IPS-NIHi11 (cell line): ENCODE measurements at regions not wholly inside any gene's neighbourhood (a gene's known extent, or its start where the extent isn't known, plus 50 kb on each side); places are given as distances from the start of the nearest gene placed in this dataset.
A peak's percentile ranks its signal among the peaks of the same experiment; 100 is the strongest.
"Not testable (repeated sequence)": the region's sequence is repeated elsewhere in the genome, so short reads cannot be mapped to it uniquely, and the experiment has no call there.

ENCODE experiments used
- DNase-seq: peaks from one replicate; pipeline ENCODE4 v3.0.0; 2012; ENCODE audit warnings: mixed read lengths, low spot score

GRCh38 chr12:89155826-89156225 is 196.5 kb downstream of the DUSP6 start:
- DNase-seq = no peak

DNA sequence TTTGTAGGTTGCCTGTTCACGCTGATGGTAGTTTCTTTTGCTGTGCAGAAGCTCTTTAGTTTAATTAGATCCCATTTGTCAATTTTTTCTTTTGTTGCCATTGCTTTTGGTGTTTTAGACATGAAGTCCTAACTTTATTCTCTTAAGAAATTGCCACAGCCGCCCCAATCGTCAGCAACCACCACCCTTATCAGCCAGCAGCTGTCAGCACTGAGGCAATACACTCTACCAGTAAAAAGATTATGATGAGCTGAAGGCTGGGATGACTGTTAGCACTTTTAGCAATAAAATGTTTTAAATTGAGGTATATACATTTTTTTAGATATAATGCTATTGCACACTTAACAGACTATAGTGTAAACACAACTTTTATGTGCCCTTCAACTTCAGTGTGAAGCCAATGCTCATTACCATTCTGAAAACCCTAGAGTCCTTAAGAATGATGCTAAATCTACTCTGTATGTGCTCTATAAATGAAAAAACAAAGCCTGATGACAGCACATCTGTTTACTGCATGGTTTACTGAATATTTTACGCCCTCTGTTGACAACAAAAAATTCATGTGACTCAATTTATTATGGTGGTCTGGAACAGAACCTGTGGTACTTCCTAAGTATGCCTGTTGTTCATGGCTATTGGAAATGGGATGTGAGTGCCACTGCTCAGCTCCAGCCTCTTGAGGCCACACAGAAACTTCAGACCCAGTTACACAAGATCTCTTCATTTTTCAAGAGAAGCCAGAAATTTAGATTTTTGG is 197.4 kb downstream of the DUSP6 start:
- DNase-seq = no peak

- DNase-seq = no peak
Measured at GRCh38 chr12:89153341-89153740, 199.0 kb downstream of the DUSP6 start.

GRCh38 chr12:89151536-89151935 is 200.8 kb downstream of the DUSP6 start:
- DNase-seq = no peak

DNA sequence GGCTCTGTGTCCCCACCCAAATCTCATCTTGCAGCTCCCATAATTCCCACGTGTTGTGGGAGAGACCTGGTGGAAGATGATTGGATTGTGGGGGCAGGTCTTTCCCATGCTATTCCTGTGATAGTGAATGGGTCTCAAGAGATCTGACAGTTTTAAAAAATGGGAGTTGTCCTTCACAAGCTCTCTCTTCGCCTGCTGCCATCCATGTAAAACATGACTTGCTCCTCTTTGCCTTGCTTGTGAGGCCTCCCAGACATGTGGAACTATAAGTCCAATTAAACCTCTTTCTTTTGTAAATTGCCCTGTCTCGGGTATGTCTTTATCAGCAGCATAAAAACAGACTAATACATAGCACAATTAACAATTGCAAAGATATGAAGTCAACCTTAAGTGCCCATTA is 201.5 kb downstream of the DUSP6 start:
- not testable (repeated sequence) for DNase-seq

DNA sequence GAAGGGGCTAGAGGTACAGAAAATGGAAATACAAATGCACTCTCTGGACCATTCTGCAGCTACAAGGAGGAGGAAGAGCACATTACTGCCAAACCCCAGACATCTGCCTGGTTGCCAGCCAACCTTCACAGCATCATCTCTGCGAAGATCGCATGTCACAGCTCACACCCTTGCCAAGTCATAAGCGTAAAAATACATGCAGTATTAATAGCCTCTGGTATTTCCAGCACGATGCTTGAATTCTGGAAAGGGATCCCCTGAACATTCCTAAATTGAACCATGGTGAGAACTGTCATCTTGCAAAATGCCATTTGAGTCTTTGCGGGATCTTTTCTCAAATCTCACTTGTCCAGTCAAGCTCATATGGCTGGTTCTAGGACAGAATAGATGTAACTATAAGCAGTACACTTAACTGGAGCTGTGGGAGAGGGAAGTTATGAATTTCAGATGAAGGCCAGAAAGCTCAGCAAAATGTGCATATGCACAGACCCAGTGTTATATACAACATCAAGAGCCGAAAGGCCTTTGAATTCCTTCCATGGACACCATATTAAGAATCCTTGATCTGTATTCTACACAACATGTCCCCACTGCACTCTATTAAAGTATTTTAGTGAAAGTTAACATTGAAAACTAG is 211.6 kb downstream of the DUSP6 start:
- DNase-seq = no peak

- DNase-seq = no peak
Measured at GRCh38 chr12:89140141-89140540, 212.2 kb downstream of the DUSP6 start.

DNA sequence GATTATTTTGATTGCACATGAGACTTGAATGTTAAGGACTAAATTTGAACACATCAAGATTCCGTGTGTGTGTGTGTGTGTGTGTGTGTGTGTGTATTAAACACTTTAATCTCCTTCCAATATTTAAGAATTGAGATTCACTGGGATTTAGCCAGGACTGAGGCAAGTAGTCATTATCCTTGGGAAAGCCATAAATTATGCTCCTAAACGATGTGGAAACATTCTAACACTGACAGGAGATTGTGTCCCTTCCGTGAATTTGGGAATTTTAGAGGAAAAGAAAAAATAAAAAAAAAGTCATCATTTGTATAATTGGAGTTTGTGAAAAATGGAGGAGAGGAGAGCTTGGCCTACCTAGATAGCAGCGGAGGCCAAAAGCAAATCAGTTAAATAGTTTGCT is 212.9 kb downstream of the DUSP6 start:
- DNase-seq = no peak

- DNase-seq = no peak
Measured at GRCh38 chr12:89138048-89138852, 214.1 kb downstream of the DUSP6 start.

GRCh38 chr12:89135976-89136634 is 216.2 kb downstream of the DUSP6 start:
- DNase-seq = no peak

GRCh38 chr12:89134213-89134770 is 218.0 kb downstream of the DUSP6 start:
- no peak for DNase-seq

- no peak for DNase-seq
Measured at GRCh38 chr12:89129167-89129870, 223.0 kb downstream of the DUSP6 start.

GRCh38 chr12:89126712-89127111 is 225.6 kb downstream of the DUSP6 start:
- no peak for DNase-seq

GRCh38 chr12:89122852-89123251 is 229.4 kb downstream of the DUSP6 start:
- DNase-seq = no peak

DNA sequence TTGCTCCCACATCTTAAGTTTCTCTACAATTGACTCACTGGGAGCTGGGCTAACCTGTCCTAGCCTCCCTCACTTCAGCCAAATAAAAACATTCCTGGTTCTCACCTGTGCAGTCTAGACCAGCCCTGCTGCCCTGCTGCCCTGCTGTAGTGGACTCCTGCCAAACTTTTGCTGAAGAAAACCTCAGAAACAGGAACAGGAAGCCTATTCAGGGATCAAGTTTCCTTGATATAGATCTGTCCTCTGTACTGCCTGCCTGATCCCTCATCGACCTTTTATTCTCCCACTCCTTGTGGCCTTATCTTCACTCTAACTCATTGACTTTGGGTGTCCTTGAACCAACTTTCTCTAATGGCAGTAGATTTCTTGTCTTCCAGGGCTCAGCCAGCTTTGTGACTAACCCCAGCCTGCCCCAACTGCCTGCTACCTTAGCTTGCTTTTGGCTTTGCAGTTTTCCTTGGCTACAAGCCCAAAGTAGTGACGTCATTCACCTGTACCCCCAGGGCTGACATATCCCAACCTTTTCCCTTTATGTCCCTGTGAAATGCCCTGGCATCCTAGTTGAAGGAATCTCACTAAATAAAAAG is 234.8 kb downstream of the DUSP6 start:
- DNase-seq = peak; percentile 44

- DNase-seq = no peak
Measured at GRCh38 chr12:89111964-89112363, 240.3 kb downstream of the DUSP6 start.

DNA sequence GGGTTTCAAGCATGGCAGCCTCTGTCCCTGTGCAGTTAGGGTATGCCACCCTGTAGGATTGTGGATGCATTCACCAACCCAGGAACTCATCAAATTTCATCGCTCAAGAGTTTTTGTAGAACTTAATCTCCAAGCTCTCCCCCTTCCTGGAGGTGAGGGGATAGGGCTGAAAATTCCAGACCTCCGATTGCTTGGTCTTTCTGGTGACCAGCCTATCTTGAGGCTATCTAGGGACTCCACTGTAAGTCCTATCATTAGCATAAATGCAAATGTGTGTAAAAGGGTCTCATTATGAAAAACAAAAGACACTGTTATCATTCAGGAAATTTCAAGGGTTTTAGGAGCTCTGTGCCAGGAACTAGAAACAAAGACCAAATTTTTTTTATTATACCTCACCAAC is 244.0 kb downstream of the DUSP6 start:
- DNase-seq = no peak

DNA sequence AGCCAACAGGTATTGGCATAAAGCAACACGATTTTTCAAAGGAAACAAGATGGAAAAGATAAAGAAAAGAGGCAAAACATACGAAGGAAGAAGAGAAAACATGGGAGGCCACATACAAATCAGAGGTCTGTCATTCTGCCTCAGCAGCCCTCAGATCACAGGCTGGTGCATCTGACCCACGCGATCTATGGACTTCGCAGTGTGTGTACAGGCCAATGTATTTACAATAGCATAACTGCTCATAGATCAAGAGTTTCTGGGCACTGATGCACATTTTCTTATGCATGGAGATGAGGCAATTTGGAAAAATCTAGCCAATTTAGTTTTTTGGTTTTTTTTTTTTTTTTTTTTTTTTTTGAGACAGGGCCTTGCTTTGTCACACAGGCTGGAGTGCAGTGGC is 245.4 kb downstream of the DUSP6 start:
- no peak for DNase-seq

DNA sequence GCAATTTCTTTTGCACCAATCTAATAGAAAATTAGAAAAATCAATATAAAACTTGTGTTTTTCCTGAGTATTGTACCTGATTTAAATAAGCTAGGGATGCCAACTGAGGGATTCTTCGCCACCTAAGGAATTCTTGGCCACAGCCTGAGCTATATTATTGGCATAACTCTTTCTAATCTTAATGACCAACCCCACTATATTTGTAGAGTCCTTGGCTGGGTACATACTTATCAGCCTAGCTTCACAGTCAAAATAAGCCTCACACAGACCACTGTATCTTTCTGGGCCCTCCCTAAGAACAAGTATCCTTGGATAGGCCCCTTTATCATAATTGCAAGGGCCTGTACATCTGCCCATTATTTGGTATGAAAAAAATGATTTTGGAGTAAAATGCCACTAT is 247.1 kb downstream of the DUSP6 start:
- no peak for DNase-seq

- no peak for DNase-seq
Measured at GRCh38 chr12:89103831-89104230, 248.5 kb downstream of the DUSP6 start.

DNA sequence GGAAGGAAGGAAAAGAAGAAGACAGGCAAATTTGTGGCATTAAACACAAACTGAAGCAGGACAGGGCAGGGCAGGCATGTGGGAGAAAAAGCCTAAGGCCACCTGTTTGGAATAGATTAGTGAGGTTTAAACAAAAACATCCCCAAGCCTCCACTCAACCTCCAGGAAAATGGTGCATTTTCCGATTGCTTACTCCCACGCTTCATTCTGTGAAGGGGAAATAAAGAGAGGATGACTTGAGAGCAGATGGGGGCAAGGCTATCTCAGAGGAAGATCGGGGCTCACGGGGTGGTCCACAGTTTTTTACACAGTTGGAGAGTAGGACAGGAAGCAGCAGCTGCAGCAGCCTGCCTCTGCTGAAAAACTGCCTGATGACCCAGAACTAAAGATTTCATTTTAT is 250.9 kb downstream of the DUSP6 start:
- no peak for DNase-seq
